GM23248 (cell line): ENCODE measurements at regions not wholly inside any gene's neighbourhood (a gene's known extent, or its start where the extent isn't known, plus 50 kb on each side); places are given as distances from the start of the nearest gene placed in this dataset.
"Not testable (repeated sequence)": the region's sequence is repeated elsewhere in the genome, so short reads cannot be mapped to it uniquely, and the experiment has no call there.

ENCODE experiments used
- DNase-seq: peaks from one replicate; pipeline ENCODE4 v3.0.0-alpha.2; 2015
- H2AFZ ChIP-seq: fragments of 200-600 bp; sonication (generic); 2 replicates; pipeline ENCODE4 v1.6.1; 2016; ENCODE audit warnings: antibody characterized with exemption
- H3F3A ChIP-seq: fragments of 200-600 bp; sonication (generic); 2 replicates; pipeline ENCODE4 v1.6.1; 2016; ENCODE audit warnings: mild to moderate bottlenecking, antibody characterized with exemption, mixed run types; ENCODE audit not compliant: insufficient read depth
- H3K27ac ChIP-seq: fragments of 200-600 bp; sonication (generic); 2 replicates; pipeline ENCODE4 v1.5.1; 2016; ENCODE audit warnings: mild to moderate bottlenecking
- H3K27me3 ChIP-seq: fragments of 200-600 bp; sonication (generic); replicated peaks from 2 replicates; pipeline ENCODE4 v1.6.1; 2016; ENCODE audit warnings: mild to moderate bottlenecking; ENCODE audit not compliant: insufficient read depth
- H3K36me3 ChIP-seq: fragments of 200-600 bp; sonication (generic); 2 replicates; pipeline ENCODE4 v1.6.1; 2016; ENCODE audit warnings: low read depth, mild to moderate bottlenecking
- H3K4me1 ChIP-seq: fragments of 200-600 bp; sonication (generic); 2 replicates; pipeline ENCODE4 v1.6.1; 2016; ENCODE audit warnings: mild to moderate bottlenecking; ENCODE audit not compliant: insufficient read depth
- H3K4me2 ChIP-seq: fragments of 200-600 bp; sonication (generic); one replicate; pipeline ENCODE4 v1.6.1; 2016; ENCODE audit warnings: mild to moderate bottlenecking; ENCODE audit not compliant: unreplicated experiment
- H3K4me3 ChIP-seq: fragments of 200-600 bp; sonication (generic); 2 replicates; pipeline ENCODE4 v1.5.1; 2016; ENCODE audit warnings: mild to moderate bottlenecking
- H3K79me2 ChIP-seq: fragments of 200-600 bp; sonication (generic); 2 replicates; pipeline ENCODE4 v1.6.1; 2016; ENCODE audit warnings: mild to moderate bottlenecking; ENCODE audit not compliant: insufficient read depth
- H3K9ac ChIP-seq: fragments of 200-600 bp; sonication (generic); 2 replicates; pipeline ENCODE4 v1.6.1; 2016; ENCODE audit warnings: mild to moderate bottlenecking
- H3K9me2 ChIP-seq: fragments of 200-600 bp; sonication (generic); 2 replicates; pipeline ENCODE4 v1.6.1; 2016; ENCODE audit warnings: mixed run types, mild to moderate bottlenecking, moderate library complexity; ENCODE audit not compliant: insufficient read depth
- H3K9me3 ChIP-seq: fragments of 200-600 bp; sonication (generic); one replicate; pipeline ENCODE4 v1.6.1; 2017; ENCODE audit warnings: low read depth
- H4K20me1 ChIP-seq: fragments of 200-600 bp; sonication (generic); 2 replicates; pipeline ENCODE4 v1.6.0; 2016; ENCODE audit not compliant: insufficient read depth
- EZH2 ChIP-seq: fragments of 200-600 bp; sonication (generic); IDR thresholded peaks from 2 replicates; pipeline ENCODE4 v1.6.1; 2018; ENCODE audit warnings: antibody characterized with exemption, mild to moderate bottlenecking; ENCODE audit not compliant: insufficient read depth, poor library complexity, severe bottlenecking
- EZH2phosphoT487 ChIP-seq: fragments of 200-600 bp; sonication (generic); IDR thresholded peaks from 2 replicates; pipeline ENCODE4 v1.6.1; 2018; ENCODE audit warnings: antibody characterized with exemption, moderate library complexity, mild to moderate bottlenecking, low read depth; ENCODE audit not compliant: insufficient read depth
- WGBS, 2 experiments: methylation state at CpG; one replicate each; pipeline ENCODE4 v1.1.6; 2015 to 2017; ENCODE audit warnings: low lambda C conversion rate in 2 of 2, low coverage in 1 of 2; ENCODE audit errors: missing lambda C conversion rate in 2 of 2; 5-methylcytosine and 5-hydroxymethylcytosine counted together
- in situ Hi-C: fragments of 300-500 bp; cut with MboI; formaldehyde crosslinking; loops from 2 replicates; pipeline ENCODE4 v1.15.0; 2020

DNA sequence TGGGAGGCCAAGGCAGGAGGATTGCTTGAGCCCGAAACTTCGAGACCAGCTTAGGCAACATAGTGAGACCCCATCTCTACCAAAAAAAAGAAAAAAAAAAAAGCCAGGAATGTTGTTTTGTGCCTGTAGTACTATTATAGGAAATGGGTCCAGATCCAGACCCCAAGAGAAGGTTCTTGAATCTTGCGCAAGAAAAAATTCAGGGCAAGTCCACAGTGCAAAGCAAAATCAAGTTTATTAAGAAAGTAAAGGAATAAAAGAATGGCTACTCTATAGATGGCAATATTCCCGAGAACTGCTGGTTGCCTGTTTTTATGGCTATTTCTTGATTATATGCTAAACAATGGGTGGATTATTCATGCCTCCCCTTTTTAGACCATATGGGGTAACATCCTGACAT lies 51.2 kb upstream of the RDX start:
- no peak for TF ChIP-seq EZH2
- no peak for TF ChIP-seq EZH2phosphoT487

DNA sequence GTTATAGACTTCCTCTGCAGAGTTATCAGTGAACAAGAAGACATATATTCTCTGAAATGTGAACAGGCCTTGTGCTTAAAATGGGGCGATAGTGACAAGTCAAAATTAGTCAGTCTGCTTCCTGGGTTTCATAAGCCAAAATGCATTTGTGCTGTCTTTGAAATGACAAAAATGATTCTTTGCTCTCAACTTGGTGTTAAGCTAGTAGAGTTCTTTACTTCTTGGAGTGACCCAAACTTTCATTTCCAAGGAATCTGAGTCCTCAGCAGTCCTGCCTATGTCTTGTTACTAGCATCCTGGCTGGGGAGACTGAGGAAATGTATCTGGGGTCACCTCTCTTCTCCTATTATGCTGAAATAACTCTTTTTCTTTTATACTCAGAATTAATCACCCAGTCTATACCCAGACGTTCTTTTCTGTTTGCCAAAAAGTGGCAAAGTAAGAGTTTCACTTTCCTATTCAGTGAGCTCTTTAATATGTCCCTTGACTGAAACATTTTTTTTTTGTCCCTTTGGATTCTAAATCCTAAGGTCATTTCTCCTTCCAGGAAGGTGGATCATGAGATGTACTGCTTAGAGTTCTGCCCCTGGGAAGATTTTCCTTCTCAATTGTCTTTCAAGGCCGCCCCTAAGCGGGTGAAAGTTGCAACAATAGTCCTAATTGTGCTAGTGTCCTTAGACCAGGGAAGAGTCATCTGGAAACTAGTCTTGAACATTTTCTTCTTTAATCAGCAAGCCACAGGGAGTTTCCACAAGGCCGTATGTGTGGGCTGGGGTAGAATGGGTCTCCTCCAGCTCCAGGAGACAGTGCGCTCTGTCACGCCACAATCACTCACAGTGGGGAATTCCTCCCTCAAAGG lies 53.0 kb upstream of the RDX start:
- no peaks in the 10 kb centered on the region; the same call in 1 of the 2 replicates for H3F3A ChIP-seq
- H3K36me3 ChIP-seq: no peaks in the 10 kb centered on the region
- H3K4me2 ChIP-seq: no peak overlapping the region
- no peaks in the 10 kb centered on the region for H3K79me2 ChIP-seq
- no peak overlapping the region for H3K27ac ChIP-seq
- in situ Hi-C loops: no loop called here
- no peaks in the 10 kb centered on the region for H3K9me2 ChIP-seq
- no peak overlapping the region for H3K9ac ChIP-seq
- no peak for DNase-seq
- 78 to 81% methylated on average over 7 of the region's 7 CpGs for WGBS, 2 experiments
- H3K4me1 ChIP-seq: no peaks in the 10 kb centered on the region
- no peaks in the 10 kb centered on the region for H4K20me1 ChIP-seq
- H3K4me3 ChIP-seq: no peak overlapping the region
- no peaks in the 10 kb centered on the region for H3K27me3 ChIP-seq
- no peaks in the 10 kb centered on the region for H3K9me3 ChIP-seq
- TF ChIP-seq EZH2phosphoT487 (no peak), EZH2 (no peak)
- peak overlapping the region; percentile 1; the same call in 1 of the 2 replicates for H2AFZ ChIP-seq

More for the DNA sequence above, 51.2 kb upstream of the RDX start:
- Histone ChIP-seq H2AFZ (no peak overlapping the region), H3K27me3 (no peaks in the 10 kb centered on the region), H3K79me2 (no peaks in the 10 kb centered on the region), H3K36me3 (no peaks in the 10 kb centered on the region), H3K9me3 (no peaks in the 10 kb centered on the region), H3F3A (no peaks in the 10 kb centered on the region; the same call in 1 of the 2 replicates), H4K20me1 (no peaks in the 10 kb centered on the region), H3K27ac (no peak overlapping the region), H3K4me3 (no peak overlapping the region), H3K4me2 (no peak overlapping the region), H3K9me2 (no peaks in the 10 kb centered on the region), H3K4me1 (no peaks in the 10 kb centered on the region), H3K9ac (no peak overlapping the region)
- in situ Hi-C loops: no loop called here
- WGBS, 2 experiments: 93 to 100% methylated on average over 4 of the region's 4 CpGs
- no peak for DNase-seq

DNA sequence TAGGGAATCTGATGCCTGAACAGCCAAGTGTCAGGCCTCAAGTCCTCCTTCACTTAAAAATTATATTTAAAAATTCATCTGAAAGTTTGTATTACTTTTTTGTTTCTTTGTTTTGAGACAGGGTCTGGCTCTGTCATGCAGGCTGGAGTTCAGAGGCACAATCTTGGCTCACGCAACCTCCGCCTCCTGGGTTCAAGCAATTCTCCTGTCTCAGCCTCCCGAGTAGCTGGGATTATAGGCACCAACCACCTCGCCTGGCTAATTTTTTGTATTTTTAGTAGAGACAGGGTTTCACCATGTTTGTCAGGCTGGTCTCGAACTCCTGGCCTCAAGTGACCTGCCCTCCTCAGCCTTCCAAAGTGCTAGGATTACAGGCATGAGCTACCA lies 53.6 kb upstream of the RDX start:
- H3K36me3 ChIP-seq, H3K4me3 ChIP-seq, H3K79me2 ChIP-seq, H3K27me3 ChIP-seq, DNase-seq, H3K27ac ChIP-seq, H4K20me1 ChIP-seq, H3F3A ChIP-seq, H3K9me2 ChIP-seq, H3K4me1 ChIP-seq, H3K4me2 ChIP-seq, H3K9me3 ChIP-seq, H3K9ac ChIP-seq, H2AFZ ChIP-seq: not testable (repeated sequence)
- WGBS, 2 experiments: 87 to 97% methylated on average over 5 of the region's 5 CpGs
- in situ Hi-C loops: loop anchor here (25.0 kb wide), 1 partner anchor 388 kb away; no protein-coding TSS in a partner anchor

DNA sequence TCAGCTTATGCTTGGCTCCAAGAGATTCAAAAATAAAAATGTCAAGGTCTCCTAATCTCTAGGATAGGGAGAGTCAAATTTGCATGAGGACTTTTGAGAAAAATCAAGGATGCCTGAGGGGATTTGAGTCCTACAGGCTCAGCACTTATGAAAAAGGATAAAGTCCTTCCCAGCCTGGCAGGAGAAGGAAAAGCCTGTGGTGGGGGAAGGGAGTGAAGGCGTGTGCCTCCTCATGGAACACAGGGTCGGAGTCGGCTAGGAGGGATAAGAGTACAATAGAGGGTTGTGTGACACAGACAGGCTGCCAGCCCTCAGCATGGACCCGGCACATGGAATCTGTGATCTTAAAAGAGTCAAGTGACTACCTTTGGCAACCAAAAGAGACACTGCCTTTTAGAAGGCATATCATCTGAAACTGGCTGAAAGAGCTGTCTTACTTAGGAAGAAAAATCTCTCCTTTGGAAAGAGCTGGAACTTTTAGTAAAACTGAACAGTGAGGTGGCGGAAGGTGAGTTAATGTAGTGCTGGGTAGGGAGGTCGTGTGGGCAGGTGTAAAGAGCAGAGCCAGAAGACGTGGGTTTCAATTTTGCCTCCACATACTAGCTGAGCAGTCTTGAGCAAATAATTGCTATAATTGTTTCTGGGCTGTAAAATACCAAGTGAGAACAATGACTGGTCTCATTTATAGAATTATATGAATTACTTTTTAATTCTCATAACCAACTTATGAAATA lies 58.8 kb upstream of the RDX start:
- Histone ChIP-seq H3K4me3 (no peak overlapping the region), H3K9me2 (no peaks in the 10 kb centered on the region), H3K9ac (no peak overlapping the region), H4K20me1 (no peaks in the 10 kb centered on the region), H3K27ac (no peak overlapping the region), H3K9me3 (no peaks in the 10 kb centered on the region), H3F3A (peaks cover 13% of the 10 kb centered on the region), H3K4me2 (no peak overlapping the region), H3K4me1 (peaks cover 15% of the 10 kb centered on the region), H3K27me3 (no peaks in the 10 kb centered on the region), H3K79me2 (no peaks in the 10 kb centered on the region), H2AFZ (0 out of 2 replicates have a peak overlapping the region, but pooled peaks have one; percentile 12), H3K36me3 (no peaks in the 10 kb centered on the region)
- WGBS, 2 experiments: 38 to 45% methylated on average over 7 of the region's 7 CpGs
- TF ChIP-seq EZH2 (no peak), EZH2phosphoT487 (no peak)
- no peak for DNase-seq
- in situ Hi-C loops: loop anchor here (25.0 kb wide), 1 partner anchor 393 kb away; no protein-coding TSS in a partner anchor
